GM12891 (cell line): ENCODE measurements at regions not wholly inside any gene's neighbourhood (a gene's known extent, or its start where the extent isn't known, plus 50 kb on each side); places are given as distances from the start of the nearest gene placed in this dataset.

Source experiments
- PAX5 ChIP-seq: IDR thresholded peaks from 2 replicates; pipeline ENCODE4 v1.6.1; 2011; ENCODE audit warnings: low read length, moderate library complexity, mild to moderate bottlenecking; ENCODE audit not compliant: insufficient read depth, severe bottlenecking
- POLR2A ChIP-seq: IDR thresholded peaks from 2 replicates; pipeline ENCODE4 v1.6.1; 2011; ENCODE audit warnings: low read depth, low read length, control low read depth
- POLR2AphosphoS5 ChIP-seq: IDR thresholded peaks from 2 replicates; pipeline ENCODE4 v1.6.1; 2011; ENCODE audit warnings: low read depth, low read length, control low read depth
- POU2F2 ChIP-seq: IDR thresholded peaks from 2 replicates; pipeline ENCODE4 v1.6.1; 2011; ENCODE audit warnings: low read depth, mild to moderate bottlenecking, control low read depth, low read length, moderate library complexity
- SPI1 ChIP-seq: IDR thresholded peaks from 2 replicates; pipeline ENCODE4 v1.6.1; 2011; ENCODE audit warnings: low read depth, low read length, control low read depth
- TAF1 ChIP-seq: IDR thresholded peaks from 2 replicates; pipeline ENCODE4 v1.6.1; 2011; ENCODE audit warnings: low read depth, low read length, control low read depth

- no peak for TF ChIP-seq POLR2A
- TF ChIP-seq POLR2AphosphoS5, result no peak
- no peak for TF ChIP-seq TAF1
- no peak for TF ChIP-seq PAX5
- TF ChIP-seq SPI1, result no peak
- no peak for TF ChIP-seq POU2F2
Measured at GRCh38 chr1:204754821-204755220, 69.3 kb upstream of the LRRN2 start.
